ENCODE measurements at regions not wholly inside any gene's neighbourhood (a gene's known extent, or its start where the extent isn't known, plus 50 kb on each side); places are given as distances from the start of the nearest gene placed in this dataset.

GRCh38 chr2:48146552-48146951, 167.9 kb upstream of the FOXN2 start:
- Histone ChIP-seq H3K27ac (no peak overlapping the region), H3K4me3 (no peak overlapping the region)
- no peak for DNase-seq (ENCODE audit: low spot score)
- TF ChIP-seq CTCF (IDR thresholded peaks at IDR 0.05): no peak

GRCh38 chr2:48147719-48148118, 166.8 kb upstream of the FOXN2 start:
- no peak overlapping the region for H3K4me3 ChIP-seq
- TF ChIP-seq CTCF (IDR thresholded peaks at IDR 0.05): no peak
- no peak for DNase-seq (ENCODE audit: low spot score)
- no peak overlapping the region for H3K27ac ChIP-seq

GRCh38 chr2:48148841-48149430, 165.5 kb upstream of the FOXN2 start:
- no peak overlapping the region for H3K4me3 ChIP-seq
- no peak for DNase-seq (ENCODE audit: low spot score)
- TF ChIP-seq CTCF (IDR thresholded peaks at IDR 0.05): no peak
- no peak overlapping the region for H3K27ac ChIP-seq

- no peak overlapping the region for H3K4me3 ChIP-seq
- TF ChIP-seq CTCF (IDR thresholded peaks at IDR 0.05): no peak
- no peak for DNase-seq (ENCODE audit: low spot score)
- no peak overlapping the region for H3K27ac ChIP-seq
Observed at GRCh38 chr2:48157150-48157549, 157.3 kb upstream of the FOXN2 start.

GRCh38 chr2:48161628-48162027, 152.9 kb upstream of the FOXN2 start:
- no peak for TF ChIP-seq CTCF (IDR thresholded peaks at IDR 0.05)
- no peak overlapping the region for H3K27ac ChIP-seq
- no peak overlapping the region for H3K4me3 ChIP-seq
- DNase-seq (ENCODE audit: low spot score): no peak

- no peak for DNase-seq (ENCODE audit: low spot score)
- Histone ChIP-seq H3K4me3 (no peak overlapping the region), H3K27ac (no peak overlapping the region)
- TF ChIP-seq CTCF (IDR thresholded peaks at IDR 0.05): no peak
Observed at GRCh38 chr2:48162742-48163141, 151.7 kb upstream of the FOXN2 start.

- Histone ChIP-seq H3K27ac (no peak overlapping the region), H3K4me3 (no peak overlapping the region)
- DNase-seq (ENCODE audit: low spot score): no peak
- TF ChIP-seq CTCF (IDR thresholded peaks at IDR 0.05): no peak
Observed at GRCh38 chr2:48165070-48165753, 149.3 kb upstream of the FOXN2 start.

Data from coronary artery (tissue), 2 donors.